Testis (tissue), 2 donors: ENCODE measurements at regions not wholly inside any gene's neighbourhood (a gene's known extent, or its start where the extent isn't known, plus 50 kb on each side); places are given as distances from the start of the nearest gene placed in this dataset.

ENCODE experiments used
- CTCF ChIP-seq, 3 experiments: fragments of 450-650 bp in 2 of 3; fragments of 200-600 bp in 1 of 3; sonication (generic) in 1 of 3; IDR thresholded peaks; one replicate each; pipeline ENCODE4 v1.5.1; 2016 to 2019; ENCODE audit warnings: antibody characterized with exemption in 3 of 3, mild to moderate bottlenecking in 2 of 3, moderate library complexity in 1 of 3
- POLR2A ChIP-seq: fragments of 450-650 bp; IDR thresholded peaks from one replicate; pipeline ENCODE4 v1.6.1; 2017; ENCODE audit warnings: antibody characterized with exemption, mild to moderate bottlenecking, moderate library complexity

- TF ChIP-seq POLR2A (no peak), CTCF (IDR thresholded peaks at IDR 0.05) (no peak)
These were observed 557.2 kb downstream of the BCL11B start for GRCh38 chr14:98714626-98715425.
